ENCODE measurements at regions not wholly inside any gene's neighbourhood (a gene's known extent, or its start where the extent isn't known, plus 50 kb on each side); places are given as distances from the start of the nearest gene placed in this dataset.

DNA sequence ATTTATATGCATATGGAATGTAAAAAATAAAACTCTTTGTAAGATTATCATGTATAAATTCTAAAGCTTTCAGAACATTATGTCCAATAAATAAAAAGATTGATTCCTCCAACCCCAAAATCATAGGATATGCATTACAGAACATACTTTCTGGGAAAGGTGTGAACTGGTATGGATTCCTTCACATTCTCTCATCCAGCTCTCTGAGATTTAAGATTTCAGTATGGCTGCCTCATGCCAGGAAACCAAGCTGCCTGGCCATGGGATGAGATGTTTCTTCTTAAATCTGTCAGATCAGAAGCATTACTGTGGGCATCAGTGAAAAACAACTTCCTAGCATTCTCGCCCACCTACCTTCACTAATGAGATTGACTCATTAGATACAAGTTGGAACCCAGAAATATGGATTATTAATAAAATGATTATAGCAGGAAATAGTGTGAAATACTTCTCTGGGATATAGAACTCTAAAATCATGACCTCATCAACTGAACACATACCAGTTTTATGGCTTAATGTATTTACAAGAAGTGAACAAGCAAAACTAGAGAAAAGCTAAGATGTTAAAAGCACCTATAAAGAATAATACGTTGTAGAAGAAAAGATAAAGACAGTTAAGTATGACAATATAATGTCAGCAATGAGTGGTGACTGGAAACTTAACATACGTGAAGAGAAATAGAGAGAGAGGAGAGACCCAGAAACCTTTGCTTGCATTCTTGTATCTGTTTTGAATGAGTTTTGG, 171.6 kb upstream of the PHACTR1 start:
- no peak overlapping the region for H4K91ac ChIP-seq (replicated peaks; ENCODE audit: insufficient read length, low read length)
- H3K4me2 ChIP-seq (ENCODE audit: insufficient read depth in 1 of 2, low read depth in 2 of 2, low read length in 2 of 2): no peak overlapping the region
- FAIRE-seq: no peak
- no peak for DNase-seq (ENCODE audit: low read depth in 1 of 2, low spot score in 2 of 2)
- no peak overlapping the region for H3K9ac ChIP-seq (replicated peaks in 1 of 4; ENCODE audit: extremely low read depth in 1 of 4, low read depth in 3 of 4, low read length in 3 of 4)
- no peak overlapping the region for H3K4ac ChIP-seq (replicated peaks; ENCODE audit: insufficient read length, low read depth, low read length)
- no peak overlapping the region for H3K27ac ChIP-seq (ENCODE audit: low read depth, low read length)
- no peak overlapping the region for H2AFZ ChIP-seq (ENCODE audit: low read length)
- no peak overlapping the region for H4K8ac ChIP-seq (ENCODE audit: extremely low read depth, insufficient read depth, low read length)
- H3K14ac ChIP-seq (ENCODE audit: insufficient read length): no peak overlapping the region
- no peak overlapping the region for H2BK12ac ChIP-seq (ENCODE audit: low read depth, low read length)
- H3K23me2 ChIP-seq (ENCODE audit: low read depth, low read length): no peaks in the 10 kb centered on the region
- H3K9me3 ChIP-seq (ENCODE audit: insufficient read depth in 2 of 2, low read depth in 1 of 2, low read length in 1 of 2): peaks cover 4 to 18% of the 10 kb centered on the region in 2 experiments; a peak in 2 of 4 replicates
- H3K36me3 ChIP-seq (ENCODE audit: control insufficient read depth in 2 of 4, insufficient read depth in 4 of 4, low read length in 3 of 4): no peaks in the 10 kb centered on the region
- H3K18ac ChIP-seq (ENCODE audit: extremely low read depth, low read length): no peak overlapping the region
- H4K20me1 ChIP-seq (replicated peaks in 1 of 2; ENCODE audit: control insufficient read depth in 1 of 2, insufficient read depth in 2 of 2, low read length in 2 of 2): no peaks in the 10 kb centered on the region
- no peak overlapping the region for H3K56ac ChIP-seq (replicated peaks; ENCODE audit: insufficient read length, low read depth, low read length)
- ChIA-PET CTCF (ENCODE audit: partially characterized antibody) (interaction anchor here (0.6 kb wide), 1 partner anchor 213 kb away, joined by 4 read pairs; no protein-coding TSS in a partner anchor), POLR2A (ENCODE audit: partially characterized antibody) (no interaction called here)
- H2BK5ac ChIP-seq (ENCODE audit: low read depth, low read length): no peak overlapping the region
- H3K4me1 ChIP-seq (replicated peaks in 1 of 4; ENCODE audit: control insufficient read depth in 3 of 4, insufficient read depth in 4 of 4, low read length in 3 of 4): no peaks in the 10 kb centered on the region
- H3K23ac ChIP-seq (ENCODE audit: insufficient read length): no peak overlapping the region
- no peak overlapping the region for H2AK5ac ChIP-seq (ENCODE audit: low read depth, low read length)
- 85% methylated on average over 3 of the region's 3 CpGs; no CpG with 5 or more reads in 1 of the 2 experiments for WGBS, 2 experiments (ENCODE audit: extremely low coverage in 1 of 2, insufficient coverage in 1 of 2, insufficient read length in 1 of 2, insufficient replicate concordance in 2 of 2, low coverage in 1 of 2, low lambda C conversion rate in 2 of 2, missing lambda C conversion rate in 1 of 2)
- no peak overlapping the region for H3K4me3 ChIP-seq (ENCODE audit: extremely low read depth in 1 of 4, insufficient read depth in 2 of 4, low read depth in 3 of 4, low read length in 4 of 4)
- H2BK20ac ChIP-seq (ENCODE audit: low read length): no peak overlapping the region
- H2BK120ac ChIP-seq (replicated peaks; ENCODE audit: low read depth, low read length): no peak overlapping the region
- no peaks in the 10 kb centered on the region for H3K27me3 ChIP-seq (replicated peaks in 1 of 4; ENCODE audit: control insufficient read depth in 3 of 4, extremely low read depth in 1 of 4, insufficient read depth in 3 of 4, low read length in 3 of 4)
- no peaks in the 10 kb centered on the region for H3K79me1 ChIP-seq (ENCODE audit: low read depth, low read length)
- H3K79me2 ChIP-seq (ENCODE audit: control insufficient read depth in 1 of 2, insufficient read depth in 2 of 2, low read length in 2 of 2): no peaks in the 10 kb centered on the region
- no peak overlapping the region for H4K5ac ChIP-seq (ENCODE audit: insufficient read length, low read depth, low read length)
- H2BK15ac ChIP-seq (ENCODE audit: low read length): no peak overlapping the region
- no peak for TF ChIP-seq RNF2 (IDR thresholded peaks at IDR 0.05; ENCODE audit: borderline replicate concordance, low read depth, low read length, missing control alignments, poor library complexity, severe bottlenecking)
- TF ChIP-seq GABPA (IDR thresholded peaks at IDR 0.05; ENCODE audit: borderline replicate concordance, insufficient read depth, low read length): no peak
- no peak for TF ChIP-seq JUN (IDR thresholded peaks at IDR 0.05; ENCODE audit: low read depth, low read length)
- no peak for TF ChIP-seq FOSL1 (IDR thresholded peaks at IDR 0.05; ENCODE audit: insufficient read depth, low read depth, low read length)
- no peak for TF ChIP-seq TEAD4 (IDR thresholded peaks at IDR 0.05; ENCODE audit: low read depth, low read length)
- no peak for TF ChIP-seq ATF3 (IDR thresholded peaks at IDR 0.05; ENCODE audit: insufficient read depth, low read depth, low read length)
- no peak for TF ChIP-seq BACH1 (IDR thresholded peaks at IDR 0.05; ENCODE audit: low read length)
- TF ChIP-seq RAD21 (IDR thresholded peaks at IDR 0.05 in 1 of 2, conservative IDR thresholded peaks at IDR 0.05 in 1 of 2; ENCODE audit: low read depth in 2 of 2, low read length in 2 of 2): no peak
- TF ChIP-seq SAP30 (IDR thresholded peaks at IDR 0.05; ENCODE audit: insufficient read depth, insufficient replicate concordance, low read length): no peak
- TF ChIP-seq KDM4A (IDR thresholded peaks at IDR 0.05; ENCODE audit: low read depth, low read length, severe bottlenecking): no peak
- TF ChIP-seq CHD1 (IDR thresholded peaks at IDR 0.05; ENCODE audit: low read depth, low read length): no peak
- no peak for TF ChIP-seq SIX5 (IDR thresholded peaks at IDR 0.05; ENCODE audit: low read depth, low read length)

All from H1 (cell line).